Suprapubic skin (tissue), 3 donors: ENCODE measurements at regions not wholly inside any gene's neighbourhood (a gene's known extent, or its start where the extent isn't known, plus 50 kb on each side); places are given as distances from the start of the nearest gene placed in this dataset.

ENCODE experiments used
- CTCF ChIP-seq, 2 donors: fragments of 200-600 bp in 1 of 2; fragments of 450-650 bp in 1 of 2; sonication (generic) in 1 of 2; IDR thresholded peaks; one replicate each; pipeline ENCODE4 v1.5.1; 2016 to 2019; ENCODE audit warnings: antibody characterized with exemption in 2 of 2, mild to moderate bottlenecking in 1 of 2, moderate library complexity in 1 of 2
- POLR2A ChIP-seq, 2 donors: fragments of 450-650 bp; IDR thresholded peaks; one replicate each; pipeline ENCODE4 v1.6.1; 2017; ENCODE audit warnings: antibody characterized with exemption in 2 of 2, mild to moderate bottlenecking in 2 of 2, moderate library complexity in 2 of 2

DNA sequence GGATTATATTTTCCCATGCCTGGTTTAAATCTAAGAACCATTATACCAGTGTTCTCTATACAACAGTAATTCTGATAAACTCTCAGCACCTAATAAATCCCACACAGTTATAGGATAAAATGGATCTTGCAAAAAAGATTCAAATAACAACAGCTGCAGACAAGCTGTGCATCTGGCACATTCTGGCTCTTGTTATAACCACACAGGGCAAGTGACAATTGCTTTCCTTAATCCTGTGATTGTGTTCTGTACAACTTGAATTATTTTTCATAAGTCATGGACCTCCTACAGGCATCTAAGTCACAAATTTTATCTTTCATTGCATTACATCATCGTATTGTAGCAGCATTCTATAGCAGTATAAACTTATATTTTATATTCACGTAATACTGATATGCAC lies 948.3 kb downstream of the SLITRK1 start:
- TF ChIP-seq CTCF (IDR thresholded peaks at IDR 0.05) (no peak), POLR2A (IDR thresholded peaks at IDR 0.05) (no peak)
